GM12878 (cell line): ENCODE measurements at regions not wholly inside any gene's neighbourhood (a gene's known extent, or its start where the extent isn't known, plus 50 kb on each side); places are given as distances from the start of the nearest gene placed in this dataset.

ENCODE experiments used
- ATAC-seq: fragments of 200-7000 bp; cut with Tn5 transposase; 3 replicates; pipeline ENCODE4 v1.9.1; 2020; ENCODE audit warnings: mild to moderate bottlenecking, moderate library complexity
- BruUV-seq: library from RNA; stranded (reverse); fragments of 400-500 nt; replicated peaks from 2 replicates; lab custom pipeline; 2021; lab: Mats Ljungman, UMichigan
- CTCF ChIA-PET: fragments of 300-600 bp; sonication (Branson Sonifier 250); formaldehyde crosslinking; extraction: SDS; loops from one replicate; lab custom pipeline; 2021; ENCODE audit warnings: inconsistent platforms; lab: Yijun Ruan, JAX
- POLR2A ChIA-PET: fragments of 350-600 bp; formaldehyde crosslinking; extraction: SDS; loops from one replicate; lab custom pipeline; 2021; ENCODE audit warnings: inconsistent platforms; lab: Charles Lee
- RAD21 ChIA-PET: fragments of 300-600 bp; sonication (Branson Sonifier 250); formaldehyde crosslinking; loops from one replicate; lab custom pipeline; 2023; ENCODE audit warnings: antibody characterized with exemption; ENCODE audit not compliant: unreplicated experiment; lab: Charles Lee
- SMC1A ChIA-PET: fragments of 300-600 bp; sonication (Branson Sonifier 250); formaldehyde crosslinking; loops from one replicate; lab custom pipeline; 2023; ENCODE audit not compliant: unreplicated experiment, uncharacterized antibody; lab: Charles Lee
- DNase-seq: peaks from one replicate; pipeline ENCODE4 v3.0.0-alpha.2; 2011; ENCODE audit warnings: low read depth, low spot score
- FAIRE-seq: peaks from 3 replicates; lab custom pipeline; 2011; peaks lifted over from hg19 to GRCh38; lab: Jason Lieb, UNC
- H2AFZ ChIP-seq: 2 replicates; pipeline ENCODE4 v1.6.0; 2011; ENCODE audit warnings: low read depth, low read length, control low read depth; ENCODE audit not compliant: control insufficient read depth
- H3K27ac ChIP-seq: 2 replicates; pipeline ENCODE4 v1.5.1; 2011; ENCODE audit warnings: control low read depth; ENCODE audit not compliant: control insufficient read depth, insufficient read depth
- H3K27me3 ChIP-seq, 2 experiments: replicated peaks in 1 of 2; 2 replicates each; pipeline versions ENCODE4 v1.6.0 to v1.6.1; 2011; ENCODE audit warnings: low read length in 1 of 2; ENCODE audit not compliant: control insufficient read depth in 2 of 2, insufficient read depth in 2 of 2
- H3K36me3 ChIP-seq, 2 experiments: 2 replicates each; pipeline ENCODE4 v1.5.1; 2011; ENCODE audit warnings: low read length in 1 of 2; ENCODE audit not compliant: control insufficient read depth in 2 of 2, insufficient read depth in 2 of 2
- H3K4me1 ChIP-seq: 2 replicates; pipeline ENCODE4 v1.6.1; 2011; ENCODE audit warnings: mild to moderate bottlenecking, low read length, moderate library complexity, mixed read lengths; ENCODE audit not compliant: control insufficient read depth, insufficient read depth
- H3K4me2 ChIP-seq: 2 replicates; pipeline ENCODE4 v1.6.0; 2011; ENCODE audit warnings: control low read depth; ENCODE audit not compliant: control insufficient read depth, insufficient read depth
- H3K4me3 ChIP-seq: fragments of 200-600 bp; sonication (generic); 2 replicates; pipeline ENCODE4 v1.5.1; 2016
- H3K79me2 ChIP-seq: 2 replicates; pipeline ENCODE4 v1.6.0; 2011; ENCODE audit warnings: low read length; ENCODE audit not compliant: control insufficient read depth, insufficient read depth
- H3K9ac ChIP-seq: 2 replicates; pipeline ENCODE4 v1.8.0; 2011; ENCODE audit warnings: low read length, control low read depth, mixed read lengths; ENCODE audit not compliant: control insufficient read depth, insufficient read depth
- H3K9me3 ChIP-seq: replicated peaks from 3 replicates; pipeline ENCODE4 v1.5.1; 2011; ENCODE audit warnings: mild to moderate bottlenecking, low read length; ENCODE audit not compliant: control insufficient read depth, insufficient read depth
- H4K20me1 ChIP-seq: 2 replicates; pipeline ENCODE4 v1.6.0; 2011; ENCODE audit not compliant: control insufficient read depth, insufficient read depth
- BACH1 ChIP-seq: fragments of 450-650 bp; IDR thresholded peaks from 2 replicates; pipeline ENCODE4 v1.6.1; 2017; ENCODE audit warnings: mild to moderate bottlenecking, borderline replicate concordance
- CREM ChIP-seq: IDR thresholded peaks from 2 replicates; pipeline ENCODE4 v1.6.1; 2014; ENCODE audit warnings: antibody characterized with exemption, low read depth
- ETV6 ChIP-seq, 2 experiments: fragments of 450-650 bp in 1 of 2; IDR thresholded peaks in 1 of 2; conservative IDR thresholded peaks in 1 of 2; 2 replicates each; pipeline ENCODE4 v1.6.1; 2014; ENCODE audit warnings: antibody characterized with exemption in 1 of 2, borderline replicate concordance in 1 of 2, low read depth in 1 of 2, mild to moderate bottlenecking in 1 of 2, moderate library complexity in 1 of 2
- FOS ChIP-seq: IDR thresholded peaks from 3 replicates; pipeline ENCODE4 v1.6.1; 2011; ENCODE audit warnings: borderline replicate concordance; ENCODE audit not compliant: insufficient read length; ENCODE audit errors: extremely low read depth
- RUNX3 ChIP-seq: IDR thresholded peaks from 2 replicates; pipeline ENCODE4 v1.6.1; 2012; ENCODE audit warnings: low read length, inconsistent platforms
- WRNIP1 ChIP-seq: IDR thresholded peaks from 2 replicates; pipeline ENCODE4 v1.6.1; 2011; ENCODE audit warnings: low read depth, low read length, improper control_type of control experiment, borderline replicate concordance
- YBX1 ChIP-seq: fragments of 450-650 bp; IDR thresholded peaks from 2 replicates; pipeline ENCODE4 v1.6.1; 2016; ENCODE audit warnings: antibody characterized with exemption
- ZNF24 ChIP-seq: fragments of 450-650 bp; IDR thresholded peaks from 2 replicates; pipeline ENCODE4 v1.6.1; 2017; ENCODE audit warnings: antibody characterized with exemption, mild to moderate bottlenecking
- WGBS: methylation state at CpG from one replicate; pipeline ENCODE4 v1.1.6; 2016; ENCODE audit warnings: low lambda C conversion rate; ENCODE audit not compliant: insufficient replicate concordance, insufficient coverage; ENCODE audit errors: missing lambda C conversion rate; 5-methylcytosine and 5-hydroxymethylcytosine counted together
- in situ Hi-C: fragments of 300-500 bp; cut with MboI; formaldehyde crosslinking; loops from 9 replicates; pipeline ENCODE4 v1.14.3; 2018; ENCODE audit warnings: mixed read lengths
- intact Hi-C: fragments of 100-400 bp; cut with micrococcal nuclease; formaldehyde crosslinking; loops from one replicate; pipeline ENCODE4 v1.14.2; 2022; ENCODE audit not compliant: unreplicated experiment
- TF ChIP-seq, protein P1 (sequence below): IDR thresholded peaks from 2 replicates; pipeline ENCODE4 v1.6.1; 2012; ENCODE audit warnings: mild to moderate bottlenecking, low read depth, low read length
- TF ChIP-seq, protein P2 (sequence below): IDR thresholded peaks from 2 replicates; pipeline ENCODE4 v1.6.1; 2011; ENCODE audit warnings: borderline replicate concordance, low read depth, mild to moderate bottlenecking, moderate library complexity, low read length; ENCODE audit not compliant: insufficient read depth, poor library complexity, severe bottlenecking
- TF ChIP-seq, protein P3 (sequence below): fragments of 450-650 bp; formaldehyde crosslinking; IDR thresholded peaks from 2 replicates; pipeline ENCODE4 v1.4.0; 2022; ENCODE audit warnings: mild to moderate bottlenecking, moderate library complexity
- TF ChIP-seq, protein P4 (sequence below): IDR thresholded peaks from 2 replicates; pipeline ENCODE4 v1.6.1; 2011; ENCODE audit warnings: low read depth, low read length, improper control_type of control experiment, borderline replicate concordance
- TF ChIP-seq, protein P5 (sequence below), 3 experiments: IDR thresholded peaks in 2 of 3; conservative IDR thresholded peaks in 1 of 3; 2 replicates each; pipeline ENCODE4 v1.5.1; 2011; ENCODE audit warnings: low read depth in 3 of 3, low read length in 3 of 3, mild to moderate bottlenecking in 3 of 3, control low read depth in 2 of 3, moderate library complexity in 2 of 3, inconsistent platforms in 1 of 3, mixed read lengths in 1 of 3; ENCODE audit not compliant: control insufficient read depth in 2 of 3, insufficient read depth in 1 of 3; ENCODE audit errors: extremely low read depth in 1 of 3

DNA sequence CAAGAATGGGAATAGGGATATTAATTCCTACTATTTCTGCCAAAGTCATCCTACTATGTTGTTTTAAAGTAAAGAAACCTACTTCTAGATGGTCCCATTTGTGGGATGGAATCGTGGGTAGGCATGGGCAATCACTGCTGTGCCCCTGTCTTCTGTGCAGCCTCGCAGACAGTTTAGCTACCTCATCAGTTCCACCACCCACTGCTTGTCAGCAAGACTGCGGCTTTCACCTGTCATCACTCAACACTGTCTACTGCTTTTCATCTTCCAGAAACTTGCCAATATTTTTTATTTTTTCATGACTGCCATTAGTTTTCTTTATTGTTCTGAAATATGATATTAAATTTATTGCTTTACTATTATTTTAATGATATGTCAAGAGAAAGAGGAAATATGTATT lies 368.1 kb upstream of the KYNU start:
- H3K27me3 ChIP-seq: no peaks in the 10 kb centered on the region
- no peaks in the 10 kb centered on the region for H3K79me2 ChIP-seq
- no peak overlapping the region for H3K27ac ChIP-seq
- ATAC-seq: no peak
- FAIRE-seq: no peak
- in situ Hi-C loops: no loop called here
- intact Hi-C loops: no loop called here
- no peak overlapping the region for H3K4me2 ChIP-seq
- 30% methylated on average over 3 of the region's 3 CpGs for WGBS
- DNase-seq: no peak
- H4K20me1 ChIP-seq: no peaks in the 10 kb centered on the region
- H2AFZ ChIP-seq: no peak overlapping the region
- ChIA-PET SMC1A (no interaction called here), CTCF (no interaction called here), POLR2A (no interaction called here), RAD21 (no interaction called here)
- H3K4me3 ChIP-seq: no peak overlapping the region
- no peaks in the 10 kb centered on the region for H3K36me3 ChIP-seq
- BruUV-seq: no TSS peak
- no peaks in the 10 kb centered on the region for H3K4me1 ChIP-seq
- no peaks in the 10 kb centered on the region for H3K9me3 ChIP-seq
- no peak overlapping the region for H3K9ac ChIP-seq
- no peak for TF ChIP-seq WRNIP1
- no peak for TF ChIP-seq YBX1
- TF ChIP-seq, protein P1, sequence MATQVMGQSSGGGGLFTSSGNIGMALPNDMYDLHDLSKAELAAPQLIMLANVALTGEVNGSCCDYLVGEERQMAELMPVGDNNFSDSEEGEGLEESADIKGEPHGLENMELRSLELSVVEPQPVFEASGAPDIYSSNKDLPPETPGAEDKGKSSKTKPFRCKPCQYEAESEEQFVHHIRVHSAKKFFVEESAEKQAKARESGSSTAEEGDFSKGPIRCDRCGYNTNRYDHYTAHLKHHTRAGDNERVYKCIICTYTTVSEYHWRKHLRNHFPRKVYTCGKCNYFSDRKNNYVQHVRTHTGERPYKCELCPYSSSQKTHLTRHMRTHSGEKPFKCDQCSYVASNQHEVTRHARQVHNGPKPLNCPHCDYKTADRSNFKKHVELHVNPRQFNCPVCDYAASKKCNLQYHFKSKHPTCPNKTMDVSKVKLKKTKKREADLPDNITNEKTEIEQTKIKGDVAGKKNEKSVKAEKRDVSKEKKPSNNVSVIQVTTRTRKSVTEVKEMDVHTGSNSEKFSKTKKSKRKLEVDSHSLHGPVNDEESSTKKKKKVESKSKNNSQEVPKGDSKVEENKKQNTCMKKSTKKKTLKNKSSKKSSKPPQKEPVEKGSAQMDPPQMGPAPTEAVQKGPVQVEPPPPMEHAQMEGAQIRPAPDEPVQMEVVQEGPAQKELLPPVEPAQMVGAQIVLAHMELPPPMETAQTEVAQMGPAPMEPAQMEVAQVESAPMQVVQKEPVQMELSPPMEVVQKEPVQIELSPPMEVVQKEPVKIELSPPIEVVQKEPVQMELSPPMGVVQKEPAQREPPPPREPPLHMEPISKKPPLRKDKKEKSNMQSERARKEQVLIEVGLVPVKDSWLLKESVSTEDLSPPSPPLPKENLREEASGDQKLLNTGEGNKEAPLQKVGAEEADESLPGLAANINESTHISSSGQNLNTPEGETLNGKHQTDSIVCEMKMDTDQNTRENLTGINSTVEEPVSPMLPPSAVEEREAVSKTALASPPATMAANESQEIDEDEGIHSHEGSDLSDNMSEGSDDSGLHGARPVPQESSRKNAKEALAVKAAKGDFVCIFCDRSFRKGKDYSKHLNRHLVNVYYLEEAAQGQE: no peak
- TF ChIP-seq, protein P2, sequence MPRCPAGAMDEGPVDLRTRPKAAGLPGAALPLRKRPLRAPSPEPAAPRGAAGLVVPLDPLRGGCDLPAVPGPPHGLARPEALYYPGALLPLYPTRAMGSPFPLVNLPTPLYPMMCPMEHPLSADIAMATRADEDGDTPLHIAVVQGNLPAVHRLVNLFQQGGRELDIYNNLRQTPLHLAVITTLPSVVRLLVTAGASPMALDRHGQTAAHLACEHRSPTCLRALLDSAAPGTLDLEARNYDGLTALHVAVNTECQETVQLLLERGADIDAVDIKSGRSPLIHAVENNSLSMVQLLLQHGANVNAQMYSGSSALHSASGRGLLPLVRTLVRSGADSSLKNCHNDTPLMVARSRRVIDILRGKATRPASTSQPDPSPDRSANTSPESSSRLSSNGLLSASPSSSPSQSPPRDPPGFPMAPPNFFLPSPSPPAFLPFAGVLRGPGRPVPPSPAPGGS: no peak
- TF ChIP-seq FOS: no peak
- TF ChIP-seq, protein P3, sequence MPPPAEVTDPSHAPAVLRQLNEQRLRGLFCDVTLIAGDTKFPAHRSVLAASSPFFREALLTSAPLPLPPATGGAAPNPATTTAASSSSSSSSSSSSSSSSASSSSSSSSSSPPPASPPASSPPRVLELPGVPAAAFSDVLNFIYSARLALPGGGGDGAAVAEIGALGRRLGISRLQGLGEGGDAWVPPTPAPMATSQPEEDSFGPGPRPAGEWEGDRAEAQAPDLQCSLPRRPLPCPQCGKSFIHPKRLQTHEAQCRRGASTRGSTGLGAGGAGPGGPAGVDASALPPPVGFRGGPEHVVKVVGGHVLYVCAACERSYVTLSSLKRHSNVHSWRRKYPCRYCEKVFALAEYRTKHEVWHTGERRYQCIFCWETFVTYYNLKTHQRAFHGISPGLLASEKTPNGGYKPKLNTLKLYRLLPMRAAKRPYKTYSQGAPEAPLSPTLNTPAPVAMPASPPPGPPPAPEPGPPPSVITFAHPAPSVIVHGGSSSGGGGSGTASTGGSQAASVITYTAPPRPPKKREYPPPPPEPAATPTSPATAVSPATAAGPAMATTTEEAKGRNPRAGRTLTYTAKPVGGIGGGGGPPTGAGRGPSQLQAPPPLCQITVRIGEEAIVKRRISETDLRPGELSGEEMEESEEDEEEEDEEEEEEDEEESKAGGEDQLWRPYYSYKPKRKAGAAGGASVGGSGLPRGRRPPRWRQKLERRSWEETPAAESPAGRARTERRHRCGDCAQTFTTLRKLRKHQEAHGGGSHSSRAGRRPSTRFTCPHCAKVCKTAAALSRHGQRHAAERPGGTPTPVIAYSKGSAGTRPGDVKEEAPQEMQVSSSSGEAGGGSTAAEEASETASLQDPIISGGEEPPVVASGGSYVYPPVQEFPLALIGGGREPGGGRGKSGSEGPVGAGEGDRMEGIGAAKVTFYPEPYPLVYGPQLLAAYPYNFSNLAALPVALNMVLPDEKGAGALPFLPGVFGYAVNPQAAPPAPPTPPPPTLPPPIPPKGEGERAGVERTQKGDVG (CRISPR knock-in tag): no peak
- no peak for TF ChIP-seq CREM
- no peak for TF ChIP-seq RUNX3
- TF ChIP-seq ZNF24: no peak
- TF ChIP-seq, protein P4, sequence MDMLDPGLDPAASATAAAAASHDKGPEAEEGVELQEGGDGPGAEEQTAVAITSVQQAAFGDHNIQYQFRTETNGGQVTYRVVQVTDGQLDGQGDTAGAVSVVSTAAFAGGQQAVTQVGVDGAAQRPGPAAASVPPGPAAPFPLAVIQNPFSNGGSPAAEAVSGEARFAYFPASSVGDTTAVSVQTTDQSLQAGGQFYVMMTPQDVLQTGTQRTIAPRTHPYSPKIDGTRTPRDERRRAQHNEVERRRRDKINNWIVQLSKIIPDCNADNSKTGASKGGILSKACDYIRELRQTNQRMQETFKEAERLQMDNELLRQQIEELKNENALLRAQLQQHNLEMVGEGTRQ: no peak
- TF ChIP-seq ETV6 (conservative IDR thresholded peaks at IDR 0.05 in 1 of 2, IDR thresholded peaks at IDR 0.05 in 1 of 2; ENCODE audit: borderline replicate concordance in 1 of 2, low read depth in 1 of 2): no peak
- no peak for TF ChIP-seq BACH1
- TF ChIP-seq, protein P5, sequence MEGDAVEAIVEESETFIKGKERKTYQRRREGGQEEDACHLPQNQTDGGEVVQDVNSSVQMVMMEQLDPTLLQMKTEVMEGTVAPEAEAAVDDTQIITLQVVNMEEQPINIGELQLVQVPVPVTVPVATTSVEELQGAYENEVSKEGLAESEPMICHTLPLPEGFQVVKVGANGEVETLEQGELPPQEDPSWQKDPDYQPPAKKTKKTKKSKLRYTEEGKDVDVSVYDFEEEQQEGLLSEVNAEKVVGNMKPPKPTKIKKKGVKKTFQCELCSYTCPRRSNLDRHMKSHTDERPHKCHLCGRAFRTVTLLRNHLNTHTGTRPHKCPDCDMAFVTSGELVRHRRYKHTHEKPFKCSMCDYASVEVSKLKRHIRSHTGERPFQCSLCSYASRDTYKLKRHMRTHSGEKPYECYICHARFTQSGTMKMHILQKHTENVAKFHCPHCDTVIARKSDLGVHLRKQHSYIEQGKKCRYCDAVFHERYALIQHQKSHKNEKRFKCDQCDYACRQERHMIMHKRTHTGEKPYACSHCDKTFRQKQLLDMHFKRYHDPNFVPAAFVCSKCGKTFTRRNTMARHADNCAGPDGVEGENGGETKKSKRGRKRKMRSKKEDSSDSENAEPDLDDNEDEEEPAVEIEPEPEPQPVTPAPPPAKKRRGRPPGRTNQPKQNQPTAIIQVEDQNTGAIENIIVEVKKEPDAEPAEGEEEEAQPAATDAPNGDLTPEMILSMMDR (IDR thresholded peaks at IDR 0.05 in 2 of 3, conservative IDR thresholded peaks at IDR 0.05 in 1 of 3; ENCODE audit: control insufficient read depth in 2 of 3, extremely low read depth in 1 of 3, insufficient read depth in 1 of 3, low read depth in 3 of 3, low read length in 3 of 3): no peak
